ENCODE measurements at regions not wholly inside any gene's neighbourhood (a gene's known extent, or its start where the extent isn't known, plus 50 kb on each side); places are given as distances from the start of the nearest gene placed in this dataset.

- no peaks in the 10 kb centered on the region for H3K36me3 ChIP-seq (ENCODE audit: control insufficient read depth, insufficient read depth, low read length)
- H3K4me3 ChIP-seq (ENCODE audit: low read depth, low read length), result no peak overlapping the region
- DNase-seq (ENCODE audit: low read depth), result no peak
- peaks cover 2% of the 10 kb centered on the region for H3K27me3 ChIP-seq (ENCODE audit: control insufficient read depth, insufficient read depth, low read length)
- TF ChIP-seq CTCF (IDR thresholded peaks at IDR 0.05; ENCODE audit: insufficient read depth, low read length, poor library complexity, severe bottlenecking), result no peak
These were observed 51.6 kb upstream of the TAB2 start for GRCh38 chr6:149265945-149266344.

- peaks cover 2% of the 10 kb centered on the region for H3K27me3 ChIP-seq (ENCODE audit: control insufficient read depth, insufficient read depth, low read length)
- H3K4me3 ChIP-seq (ENCODE audit: low read depth, low read length), result no peak overlapping the region
- no peaks in the 10 kb centered on the region for H3K36me3 ChIP-seq (ENCODE audit: control insufficient read depth, insufficient read depth, low read length)
- DNase-seq (ENCODE audit: low read depth), result no peak
- no peak for TF ChIP-seq CTCF (IDR thresholded peaks at IDR 0.05; ENCODE audit: insufficient read depth, low read length, poor library complexity, severe bottlenecking)
These were observed 50.9 kb upstream of the TAB2 start for GRCh38 chr6:149266659-149267058.

GRCh38 chr6:149267072-149267471 lies 50.4 kb upstream of the TAB2 start:
- Histone ChIP-seq H3K4me3 (ENCODE audit: low read depth, low read length) (no peak overlapping the region), H3K36me3 (ENCODE audit: control insufficient read depth, insufficient read depth, low read length) (no peaks in the 10 kb centered on the region), H3K27me3 (ENCODE audit: control insufficient read depth, insufficient read depth, low read length) (peaks cover 2% of the 10 kb centered on the region)
- TF ChIP-seq CTCF (IDR thresholded peaks at IDR 0.05; ENCODE audit: insufficient read depth, low read length, poor library complexity, severe bottlenecking), result no peak
- no peak for DNase-seq (ENCODE audit: low read depth)

- DNase-seq (ENCODE audit: low read depth), result no peak
- TF ChIP-seq CTCF (IDR thresholded peaks at IDR 0.05; ENCODE audit: insufficient read depth, low read length, poor library complexity, severe bottlenecking), result no peak
These were observed 49.9 kb upstream of the TAB2 start for GRCh38 chr6:149267513-149268043.

More at GRCh38 chr6:149267513-149268043, 49.9 kb upstream of the TAB2 start:
- Histone ChIP-seq H3K27me3 (ENCODE audit: control insufficient read depth, insufficient read depth, low read length) (peaks cover 2% of the 10 kb centered on the region), H3K4me3 (ENCODE audit: low read depth, low read length) (no peak overlapping the region), H3K36me3 (ENCODE audit: control insufficient read depth, insufficient read depth, low read length) (no peaks in the 10 kb centered on the region)

Measured in kidney epithelial cell (primary cell).